ENCODE measurements at regions not wholly inside any gene's neighbourhood (a gene's known extent, or its start where the extent isn't known, plus 50 kb on each side); places are given as distances from the start of the nearest gene placed in this dataset.

GRCh38 chr21:35179990-35180540, 131.0 kb upstream of the RUNX1 start:
- no peak for TF ChIP-seq POLR2A (IDR thresholded peaks at IDR 0.05)
- no peak for TF ChIP-seq CTCF (IDR thresholded peaks at IDR 0.05 in 4 of 5, conservative IDR thresholded peaks at IDR 0.05 in 1 of 5)
